NCI-H128 (cell line): ENCODE measurements at regions not wholly inside any gene's neighbourhood (a gene's known extent, or its start where the extent isn't known, plus 50 kb on each side); places are given as distances from the start of the nearest gene placed in this dataset.

Experiments used
- DNase-seq: peaks from one replicate; lab custom pipeline; 2025; ENCODE audit not compliant: unreplicated experiment; lab: John Stamatoyannopoulos, UW

DNA sequence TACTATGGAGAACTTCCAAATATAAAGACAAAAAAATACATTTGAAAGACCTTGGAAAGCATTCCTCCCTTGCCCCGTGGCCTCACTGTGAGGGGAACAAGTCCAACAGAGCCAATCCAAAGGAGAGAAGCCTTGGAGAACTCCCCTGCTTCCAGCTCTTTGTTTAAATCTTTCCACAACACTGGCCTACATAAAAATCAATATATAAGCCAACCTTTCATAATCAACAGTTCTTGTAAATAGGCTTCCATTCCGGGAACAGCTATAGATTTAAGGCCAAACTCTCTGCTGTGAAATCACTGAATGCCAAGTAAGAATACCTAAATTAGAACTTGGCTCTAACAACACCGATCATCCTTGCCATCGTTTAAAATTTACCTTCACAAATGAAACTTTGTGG lies 242.1 kb downstream of the HACE1 start:
- no peak for DNase-seq

DNA sequence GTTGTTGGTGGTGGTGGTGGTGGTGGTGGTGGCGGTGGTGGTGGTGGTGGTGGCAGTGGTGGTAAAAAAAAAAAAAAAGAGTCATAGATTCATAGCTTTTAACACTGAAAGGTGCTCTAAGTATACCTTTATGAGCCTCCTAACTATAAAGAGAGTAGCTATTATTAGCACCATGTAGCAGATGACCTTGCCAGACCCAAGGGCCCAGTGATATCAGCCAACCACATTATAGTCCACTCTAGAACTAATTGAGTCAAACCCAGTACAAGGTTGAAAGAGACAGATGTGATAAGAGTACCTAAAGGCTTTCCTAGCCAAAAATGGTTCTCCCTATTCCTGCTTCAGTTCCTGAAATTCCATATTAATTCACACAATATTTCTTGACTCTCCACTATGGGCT lies 245.3 kb downstream of the HACE1 start:
- no peak for DNase-seq

DNA sequence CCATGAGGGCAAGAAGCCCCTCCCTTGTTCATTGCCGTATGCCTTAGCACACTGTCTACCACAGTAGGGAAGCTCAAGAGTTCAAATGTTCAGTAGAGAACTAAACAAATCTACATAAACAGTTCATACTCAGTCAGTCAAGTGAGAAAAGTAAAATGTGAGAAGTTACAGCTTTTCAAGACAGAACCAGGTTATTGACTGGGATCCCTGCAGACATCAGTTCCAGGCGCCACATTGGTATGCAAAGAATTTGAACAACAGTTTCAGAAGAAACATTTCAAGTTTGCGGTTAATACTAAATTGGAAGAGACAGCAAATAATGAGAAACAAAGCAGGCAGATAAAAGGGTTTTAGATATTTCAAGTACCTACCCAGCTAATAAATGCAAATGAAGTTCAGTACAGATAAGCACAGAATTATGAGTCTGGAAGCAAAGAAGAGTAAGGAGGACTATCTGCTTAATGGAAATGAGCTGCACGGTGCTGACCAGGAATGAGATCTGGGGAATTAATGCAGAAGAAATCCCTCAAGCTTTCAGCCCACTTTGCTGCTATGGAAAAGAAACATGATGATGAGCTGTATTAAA lies 246.2 kb downstream of the HACE1 start:
- DNase-seq: no peak

DNA sequence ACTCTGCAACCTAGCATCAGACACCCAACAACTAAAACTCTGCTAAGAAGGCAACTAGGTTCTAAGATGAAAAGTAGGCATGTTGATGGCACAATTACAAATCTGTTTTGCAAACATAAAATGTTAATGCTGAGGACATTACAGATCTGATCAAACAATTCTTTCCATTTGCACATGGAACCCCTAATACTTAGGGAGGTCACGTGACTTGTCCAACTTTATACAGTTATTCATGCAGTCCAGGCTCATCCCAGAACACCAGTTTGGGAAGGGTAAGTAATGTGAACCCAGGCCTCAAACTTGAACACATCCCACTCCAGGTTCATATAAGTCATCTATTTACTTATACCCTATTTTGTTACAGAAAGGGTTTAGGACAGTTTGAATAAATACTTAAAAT lies 247.2 kb downstream of the HACE1 start:
- DNase-seq: no peak

DNA sequence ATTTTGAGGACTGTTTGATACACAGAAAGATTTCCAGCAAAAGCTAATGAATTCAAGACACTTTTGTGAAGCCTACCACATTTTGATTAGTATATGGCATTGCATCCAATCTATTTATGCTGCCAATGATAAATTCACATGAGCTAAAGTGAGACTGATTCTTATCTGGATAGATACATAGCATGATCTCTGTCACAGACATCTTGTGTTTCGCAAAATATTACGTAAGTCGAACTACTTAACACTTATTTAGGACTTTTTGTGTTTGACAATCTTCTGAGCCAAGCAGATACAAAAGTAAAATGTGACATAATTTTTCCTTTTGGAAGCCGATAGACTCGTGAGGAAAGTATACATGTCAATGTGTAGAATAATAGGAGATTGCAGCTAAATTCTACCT lies 251.6 kb downstream of the HACE1 start:
- no peak for DNase-seq

DNA sequence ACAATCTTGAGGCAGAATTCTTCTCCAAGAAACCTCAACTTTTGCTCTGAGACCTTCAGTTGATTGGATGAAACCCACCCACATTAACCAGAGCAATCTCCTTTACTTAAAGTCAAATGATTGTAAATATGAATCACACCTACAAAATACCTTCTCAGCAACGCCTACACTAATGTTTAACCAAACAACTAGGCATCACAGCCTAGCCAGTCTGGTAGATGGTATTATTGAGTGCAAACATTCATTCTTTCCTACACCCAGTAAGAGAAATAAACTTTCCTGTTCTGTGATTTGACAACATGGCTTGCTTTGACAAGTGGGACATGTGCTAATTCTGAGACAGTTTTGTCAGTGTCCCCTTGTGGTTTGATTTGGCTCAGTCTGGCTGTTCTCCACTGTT lies 252.2 kb downstream of the HACE1 start:
- no peak for DNase-seq

DNA sequence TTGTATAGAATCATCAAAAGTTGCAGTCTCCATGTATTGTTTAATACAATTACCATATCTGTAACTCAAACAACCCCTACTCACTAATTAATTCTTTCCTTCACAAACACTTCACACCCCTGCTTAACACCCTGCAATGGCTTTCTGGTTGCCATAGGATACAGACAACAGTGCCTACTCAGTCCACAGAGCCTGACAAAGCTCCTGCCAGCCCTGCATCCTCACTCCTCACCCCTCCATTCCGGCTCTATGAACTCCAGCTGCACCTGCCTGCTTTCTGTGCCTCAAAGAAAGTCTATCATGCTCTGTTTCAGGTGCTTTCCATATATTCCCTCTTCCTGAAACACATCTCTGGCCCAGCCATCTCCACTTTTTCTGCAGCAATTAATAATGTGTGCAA lies 253.4 kb downstream of the HACE1 start:
- no peak for DNase-seq

DNA sequence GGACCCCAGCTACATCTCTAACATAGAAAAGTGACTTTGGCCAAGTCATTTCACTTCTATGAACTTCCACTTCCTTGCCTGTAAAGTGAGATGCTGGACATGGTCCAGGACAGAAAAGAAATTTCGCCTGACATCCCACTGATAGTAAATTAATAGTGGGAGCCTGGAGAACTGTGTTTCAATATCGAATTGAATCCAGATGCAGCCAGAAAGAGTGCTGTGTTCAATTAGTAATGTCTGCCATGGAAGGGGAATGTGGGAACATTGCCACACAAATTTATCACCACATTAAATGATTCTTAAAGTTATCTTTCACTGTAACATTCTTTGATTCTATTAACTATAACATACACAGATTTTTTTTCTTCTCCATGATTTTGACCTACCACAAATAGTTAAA lies 255.0 kb downstream of the HACE1 start:
- DNase-seq: no peak

DNA sequence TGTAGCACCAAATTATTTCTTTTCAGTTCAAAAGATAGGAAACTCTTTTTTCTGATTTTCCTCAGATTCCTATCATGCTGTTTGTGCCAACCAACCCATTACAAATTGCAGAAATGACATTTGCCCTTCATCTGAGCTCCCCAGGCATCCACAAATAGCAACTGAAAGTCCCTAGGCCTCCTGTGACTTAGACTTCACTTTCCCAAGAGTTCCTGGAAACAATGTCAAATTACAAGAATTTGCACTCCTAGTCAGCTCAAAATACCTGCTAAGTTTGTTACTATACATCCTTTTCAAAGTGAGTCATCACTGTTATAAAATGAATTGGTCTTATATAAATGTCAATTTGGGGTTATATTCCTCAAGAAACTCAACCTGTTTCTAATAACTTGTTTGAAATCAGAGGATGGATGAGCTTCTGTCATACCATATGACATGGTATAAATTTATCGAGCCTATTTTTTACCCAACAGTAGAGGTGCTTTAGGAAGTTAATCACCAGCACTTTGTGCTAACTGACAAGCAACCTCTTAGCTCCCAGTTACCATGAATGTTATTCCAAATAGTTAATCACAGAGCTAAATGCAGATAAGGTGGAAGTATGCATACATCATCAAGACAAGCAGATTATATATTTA lies 256.5 kb downstream of the HACE1 start:
- no peak for DNase-seq

DNA sequence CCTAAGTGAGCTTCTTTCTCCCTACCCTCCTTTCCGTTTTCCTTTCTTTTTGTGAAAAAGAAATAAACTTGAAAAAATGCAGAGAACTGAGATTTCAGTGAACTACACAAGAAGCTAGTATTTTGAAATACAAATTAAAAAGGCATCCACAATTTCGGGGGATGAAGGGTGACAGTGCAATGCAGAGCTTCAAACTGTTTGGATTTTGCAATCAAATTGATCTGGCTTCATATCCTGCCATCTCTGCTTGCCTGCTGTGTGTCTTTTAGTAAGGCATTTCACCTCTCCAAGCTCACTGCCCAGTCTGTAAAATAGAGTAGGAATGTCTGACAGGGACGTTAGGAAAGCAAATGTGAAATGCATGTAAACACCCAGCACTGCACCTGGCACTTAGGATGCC lies 258.0 kb downstream of the HACE1 start:
- no peak for DNase-seq

DNA sequence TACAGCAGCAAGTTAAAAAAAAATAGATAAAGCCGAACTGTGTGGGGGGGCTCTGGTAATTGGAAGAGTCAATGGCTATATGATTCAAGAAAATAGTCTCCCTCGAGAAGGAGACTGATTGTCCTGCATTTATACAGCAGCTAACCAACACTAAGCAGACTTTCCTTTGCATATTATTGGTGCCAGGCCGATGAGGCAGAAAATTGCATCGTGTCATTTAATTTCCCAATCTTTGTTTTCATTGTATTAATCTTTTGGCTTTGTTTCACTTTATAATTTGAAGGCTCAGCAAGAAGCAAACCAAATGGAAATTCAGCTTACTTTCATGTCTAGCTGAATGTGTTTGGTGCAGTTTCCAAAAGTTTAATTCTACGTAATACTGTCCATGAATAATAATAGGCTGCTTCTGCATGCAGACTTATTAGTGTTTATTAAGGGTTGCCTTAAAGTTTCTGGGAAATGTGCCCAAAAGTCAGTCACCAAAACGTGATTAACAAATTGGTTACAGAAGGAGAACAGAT lies 258.5 kb downstream of the HACE1 start:
- no peak for DNase-seq

DNA sequence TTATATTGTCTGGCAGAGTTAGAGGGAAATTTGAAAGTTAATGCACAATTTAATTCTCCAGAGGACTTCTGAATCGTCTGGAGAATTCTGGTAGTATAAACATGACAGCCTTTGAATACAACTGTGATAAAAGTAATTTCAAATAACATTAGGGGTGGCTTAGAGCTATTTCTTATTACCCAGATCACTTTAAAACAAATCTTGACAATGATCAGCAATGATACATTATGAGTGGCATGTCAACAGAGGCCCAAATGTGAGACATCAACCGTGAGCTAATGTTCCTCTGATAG lies 259.1 kb downstream of the HACE1 start:
- DNase-seq: no peak

DNA sequence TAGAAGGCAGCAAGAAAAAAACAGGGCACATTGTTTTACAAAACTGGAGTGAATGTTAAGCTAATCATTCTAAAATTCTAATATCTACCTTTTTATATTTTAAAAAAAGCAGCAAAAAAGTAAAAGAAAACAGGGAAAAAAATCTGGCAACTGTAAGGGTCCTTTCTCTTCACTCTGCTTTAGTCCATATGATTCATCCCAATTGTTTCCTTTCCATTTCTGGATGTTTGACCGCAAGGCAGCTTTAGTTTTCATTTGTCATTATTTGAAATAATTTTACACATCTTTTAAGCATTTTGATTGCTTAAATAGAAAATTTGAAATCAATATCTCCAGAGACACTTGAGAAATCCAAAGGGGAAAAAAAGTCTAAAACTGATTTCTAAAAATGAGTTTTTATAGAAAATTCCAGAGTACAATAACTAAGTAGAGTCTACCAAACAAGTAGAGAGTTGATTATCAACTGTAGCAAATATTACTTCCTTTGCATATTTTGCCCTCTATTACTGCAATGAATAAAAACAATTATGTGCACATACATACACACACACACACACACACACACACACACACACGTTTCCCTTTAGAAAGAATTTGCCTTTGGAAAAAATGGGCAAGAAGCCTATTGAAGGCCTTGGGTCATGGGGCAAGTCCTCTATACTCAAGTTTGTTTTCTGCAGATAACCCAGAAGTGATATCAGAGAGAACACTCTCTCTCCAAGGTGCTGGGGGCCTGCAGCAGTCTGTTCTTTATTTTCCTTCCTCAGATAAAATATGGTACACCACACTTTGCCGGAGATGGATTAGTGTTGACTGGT lies 259.7 kb downstream of the HACE1 start:
- no peak for DNase-seq

DNA sequence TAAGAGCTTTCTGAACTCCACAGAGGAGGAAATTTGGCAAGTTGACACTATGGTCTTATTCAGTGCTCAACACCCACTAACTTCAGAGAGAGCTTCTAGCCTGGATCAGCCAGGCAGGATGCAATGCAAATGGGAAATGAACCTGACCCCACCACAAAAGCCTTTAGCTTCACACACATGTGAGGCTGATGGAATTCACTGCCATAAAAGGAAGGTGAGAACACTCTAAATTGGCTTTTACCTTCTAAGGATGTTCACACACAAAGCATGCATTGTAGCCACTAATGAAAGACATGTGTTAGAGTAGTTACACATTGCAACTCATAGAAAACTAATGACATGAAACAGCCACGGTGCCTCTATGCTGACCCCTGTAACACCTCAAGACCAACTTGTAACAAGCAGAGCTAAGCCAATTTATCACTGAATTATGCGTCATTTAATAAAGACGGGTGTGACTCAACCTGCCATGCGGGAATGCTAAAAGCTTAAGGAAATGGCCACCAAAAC lies 262.1 kb downstream of the HACE1 start:
- no peak for DNase-seq

DNA sequence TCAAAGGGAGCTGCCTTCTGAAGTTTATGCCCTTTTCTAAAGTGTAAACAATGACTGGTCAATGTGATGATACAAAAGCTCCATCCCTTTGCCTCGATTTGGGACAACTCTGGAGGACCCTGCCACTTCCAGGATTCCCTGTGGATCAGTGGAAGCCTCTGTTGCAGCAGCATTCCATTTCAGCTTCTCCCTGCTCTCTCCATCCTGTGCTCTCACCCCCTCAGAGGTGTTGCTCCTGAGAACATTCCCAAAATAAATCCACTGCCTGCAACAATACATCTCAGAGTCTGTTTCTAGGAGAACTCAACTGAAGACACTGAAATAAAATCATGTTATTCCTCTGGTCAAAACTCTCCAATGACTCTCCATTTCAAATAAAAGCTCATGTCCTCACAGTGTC lies 263.6 kb downstream of the HACE1 start:
- DNase-seq: no peak

DNA sequence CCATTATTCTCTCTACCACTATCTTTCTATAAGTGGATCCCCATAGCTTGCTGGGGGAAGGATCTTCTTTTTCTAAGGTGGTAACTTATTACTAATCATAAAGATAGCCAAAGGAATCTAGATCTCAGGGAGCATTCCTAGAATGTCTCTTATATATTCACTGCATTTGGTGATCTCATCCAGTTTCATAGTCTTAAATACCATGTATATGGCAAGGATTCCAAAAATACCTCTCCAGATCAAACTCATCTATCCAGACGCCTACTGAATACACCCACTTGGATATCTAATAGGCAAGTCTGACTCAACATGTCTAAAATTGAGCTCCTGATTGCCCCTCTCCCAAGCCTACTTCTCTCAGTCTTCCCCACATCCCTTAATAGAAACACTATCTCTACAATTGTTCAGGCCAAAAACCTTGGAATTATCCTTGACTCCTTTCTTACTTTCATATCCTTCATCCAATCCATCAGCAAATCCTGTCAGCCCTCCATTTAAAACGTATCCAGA lies 264.4 kb downstream of the HACE1 start:
- DNase-seq: no peak

DNA sequence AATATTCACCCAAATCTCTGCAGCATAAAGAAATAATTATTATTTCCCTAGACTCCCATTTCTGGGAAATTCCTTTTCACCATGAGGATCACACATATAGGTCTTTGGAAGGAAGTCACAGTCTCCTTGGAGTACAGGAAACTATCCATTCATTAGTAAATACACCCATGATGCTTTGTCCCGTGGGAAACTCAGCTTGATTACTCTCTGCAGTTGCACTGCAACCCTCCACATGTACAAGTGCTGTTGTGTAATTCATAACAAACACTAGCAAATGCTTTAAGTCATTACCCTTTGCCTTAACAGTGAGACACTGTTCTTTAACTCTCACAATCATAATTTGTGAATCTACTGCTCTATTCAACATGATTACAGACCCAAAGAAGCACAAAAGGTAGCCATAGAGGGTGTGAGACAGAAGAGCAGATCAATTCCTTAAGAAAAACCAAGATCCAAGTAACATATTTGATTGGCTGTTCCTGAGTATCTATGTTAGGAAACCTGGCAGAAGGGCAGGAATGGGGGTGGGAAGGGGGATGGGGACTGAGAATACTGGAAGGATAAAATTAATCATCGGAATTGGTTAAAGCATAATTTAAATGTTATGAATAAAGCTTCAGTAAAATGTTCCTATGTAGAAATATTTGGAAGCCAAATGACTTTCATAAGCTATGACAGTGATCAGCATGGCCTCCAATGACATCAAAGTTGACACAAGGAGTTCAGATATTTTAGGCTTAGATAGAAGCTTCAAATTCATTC lies 268.0 kb downstream of the HACE1 start:
- no peak for DNase-seq

DNA sequence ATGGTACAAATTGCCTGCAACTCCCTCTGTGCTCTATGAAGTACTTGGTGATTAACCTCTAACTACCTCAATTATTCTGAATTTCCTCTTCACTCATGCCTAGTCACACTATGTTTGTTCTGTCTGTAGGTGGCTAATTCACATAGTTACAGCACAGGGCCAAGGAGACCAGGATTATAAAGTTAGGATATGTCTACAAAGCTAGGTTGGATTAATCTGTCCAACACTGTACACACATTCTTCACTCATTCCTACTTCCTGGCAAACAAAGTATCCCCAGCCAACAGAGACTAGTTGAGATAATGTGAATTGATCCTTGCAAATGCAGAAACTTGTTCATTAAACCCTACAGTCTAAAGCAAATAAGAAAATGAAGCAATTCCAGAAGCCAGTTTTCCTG lies 269.8 kb downstream of the HACE1 start:
- no peak for DNase-seq

DNA sequence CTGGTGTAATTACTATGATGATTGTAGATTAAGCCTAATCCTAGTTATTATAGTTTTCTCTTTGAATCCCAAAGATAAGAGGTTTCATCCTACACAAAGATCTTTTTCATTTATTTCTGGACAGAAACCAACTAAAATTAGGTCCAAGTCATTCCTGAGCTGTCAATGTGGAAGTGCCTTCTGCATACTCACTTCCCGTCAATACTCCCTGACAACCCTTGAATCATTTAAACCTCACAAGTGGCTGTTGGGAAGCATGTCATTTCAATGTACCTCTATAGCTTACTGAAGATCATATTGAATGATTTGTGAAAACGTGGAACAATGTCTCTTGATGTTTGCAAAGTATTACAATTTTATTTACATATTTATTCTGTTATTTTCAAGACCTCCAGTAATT lies 274.1 kb downstream of the HACE1 start:
- no peak for DNase-seq

DNA sequence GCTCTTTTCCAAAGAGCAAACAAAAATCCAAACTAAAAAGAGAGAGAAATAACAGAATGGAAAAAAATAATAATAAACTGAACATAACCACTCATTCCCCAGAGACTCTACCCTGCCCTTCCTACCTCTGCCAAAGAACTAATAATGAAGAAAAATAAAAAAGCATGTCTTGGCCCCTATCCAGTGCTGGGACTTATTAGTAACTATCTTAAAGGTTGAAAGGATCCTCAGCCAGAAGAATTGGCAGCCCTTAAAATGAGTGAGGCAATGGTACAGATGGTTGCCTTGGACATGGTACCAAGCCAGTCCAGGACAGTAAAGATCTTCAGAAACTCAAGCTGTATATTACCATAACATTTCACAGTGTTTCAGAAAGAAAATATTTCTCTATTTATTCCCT lies 279.3 kb downstream of the HACE1 start:
- DNase-seq: no peak

DNA sequence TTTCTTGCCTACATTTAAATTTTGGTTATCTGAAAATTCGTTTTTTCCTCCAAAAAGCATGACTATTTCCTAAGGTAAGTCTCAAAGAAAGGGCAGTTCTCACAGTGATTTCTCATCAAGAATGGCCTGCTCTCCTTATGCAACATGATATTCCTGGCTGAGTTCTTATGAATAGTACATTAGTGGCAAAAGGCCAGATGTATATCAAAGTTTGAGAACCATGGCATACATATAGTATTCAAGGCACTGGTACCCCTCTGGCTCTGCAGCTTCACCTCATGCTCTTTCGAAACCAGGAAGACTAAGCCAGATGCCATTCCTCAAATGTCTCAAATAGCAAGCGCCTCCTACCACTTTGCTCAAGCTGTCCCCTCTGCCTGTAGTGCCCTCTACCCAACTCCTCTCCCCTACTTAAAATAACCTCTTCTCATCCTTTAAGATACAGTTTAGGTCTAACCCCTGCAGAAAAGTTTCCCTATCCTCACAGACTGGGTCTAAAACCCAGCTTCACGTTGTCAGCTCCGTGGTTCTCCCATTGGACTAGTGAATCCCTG lies 280.3 kb downstream of the HACE1 start:
- DNase-seq: no peak
